H1 (cell line): ENCODE measurements at regions not wholly inside any gene's neighbourhood (a gene's known extent, or its start where the extent isn't known, plus 50 kb on each side); places are given as distances from the start of the nearest gene placed in this dataset.

Experiments
- CTCF ChIA-PET: fragments of 300-600 bp; sonication (Branson Sonifier 250); formaldehyde crosslinking; loops from one replicate; lab custom pipeline; 2021; ENCODE audit not compliant: partially characterized antibody; lab: Charles Lee
- POLR2A ChIA-PET: fragments of 300-600 bp; sonication (Branson Sonifier 250); formaldehyde crosslinking; loops from one replicate; lab custom pipeline; 2021; ENCODE audit warnings: inconsistent platforms; ENCODE audit not compliant: partially characterized antibody; lab: Charles Lee
- DNase-seq, 2 experiments: peaks; one replicate each; pipeline versions ENCODE4 v3.0.0 to v3.0.0-alpha.2; 2010 to 2022; ENCODE audit warnings: low spot score in 2 of 2, low read depth in 1 of 2, mixed read lengths in 1 of 2
- FAIRE-seq: peaks from 2 replicates; lab custom pipeline; 2011; peaks lifted over from hg19 to GRCh38; lab: Jason Lieb, UNC
- H2AFZ ChIP-seq: 2 replicates; pipeline ENCODE4 v1.8.1; 2012; ENCODE audit warnings: low read length, inconsistent platforms
- H2AK5ac ChIP-seq: 2 replicates; pipeline ENCODE4 v1.6.1; 2013; ENCODE audit warnings: low read depth, low read length
- H2BK120ac ChIP-seq: replicated peaks from 2 replicates; pipeline ENCODE3; 2013; ENCODE audit warnings: low read depth, low read length, inconsistent platforms
- H2BK12ac ChIP-seq: 2 replicates; pipeline ENCODE4 v1.6.1; 2013; ENCODE audit warnings: low read depth, low read length
- H2BK15ac ChIP-seq: 2 replicates; pipeline ENCODE4 v1.6.1; 2013; ENCODE audit warnings: low read length
- H2BK20ac ChIP-seq: 2 replicates; pipeline ENCODE4 v1.6.1; 2013; ENCODE audit warnings: low read length
- H2BK5ac ChIP-seq: 2 replicates; pipeline ENCODE4 v1.6.1; 2013; ENCODE audit warnings: low read depth, low read length
- H3K14ac ChIP-seq: 2 replicates; pipeline ENCODE4 v1.6.1; 2013; ENCODE audit warnings: inconsistent platforms; ENCODE audit not compliant: insufficient read length
- H3K18ac ChIP-seq: 2 replicates; pipeline ENCODE4 v1.6.1; 2013; ENCODE audit warnings: low read length; ENCODE audit errors: extremely low read depth
- H3K23ac ChIP-seq: 2 replicates; pipeline ENCODE4 v1.6.1; 2013; ENCODE audit warnings: inconsistent platforms; ENCODE audit not compliant: insufficient read length
- H3K23me2 ChIP-seq: 2 replicates; pipeline ENCODE4 v1.6.1; 2013; ENCODE audit warnings: low read depth, low read length
- H3K27ac ChIP-seq: 2 replicates; pipeline ENCODE4 v1.6.1; 2011; ENCODE audit warnings: low read depth, low read length, inconsistent platforms
- H3K27me3 ChIP-seq, 4 experiments: replicated peaks in 1 of 4; 1 replicate in 1 of 4; 2 replicates in 3 of 4; pipeline versions ENCODE4 v1.6.1 to v1.8.1; 2011 to 2013; ENCODE audit warnings: low read length in 3 of 4, mild to moderate bottlenecking in 3 of 4, inconsistent platforms in 2 of 4, mixed read lengths in 2 of 4, moderate library complexity in 1 of 4; ENCODE audit not compliant: control insufficient read depth in 3 of 4, insufficient read depth in 3 of 4; ENCODE audit errors: extremely low read depth in 1 of 4
- H3K36me3 ChIP-seq, 4 experiments: 2 replicates each; pipeline versions ENCODE4 v1.6.1 to v1.8.1; 2011 to 2013; ENCODE audit warnings: mild to moderate bottlenecking in 4 of 4, low read length in 3 of 4, moderate library complexity in 2 of 4, control low read depth in 1 of 4, inconsistent platforms in 1 of 4; ENCODE audit not compliant: insufficient read depth in 4 of 4, control insufficient read depth in 2 of 4
- H3K4ac ChIP-seq: replicated peaks from 2 replicates; pipeline ENCODE3; 2013; ENCODE audit warnings: low read length, low read depth, mixed read lengths, inconsistent platforms; ENCODE audit not compliant: insufficient read length
- H3K4me1 ChIP-seq, 4 experiments: replicated peaks in 1 of 4; 1 replicate in 1 of 4; 2 replicates in 3 of 4; pipeline versions ENCODE4 v1.6.1 to v1.8.1; 2011 to 2013; ENCODE audit warnings: low read length in 3 of 4, inconsistent platforms in 2 of 4, mixed read lengths in 1 of 4; ENCODE audit not compliant: insufficient read depth in 4 of 4, control insufficient read depth in 3 of 4
- H3K4me2 ChIP-seq, 2 experiments: 2 replicates each; pipeline versions ENCODE4 v1.6.1 to v1.8.1; 2011 to 2013; ENCODE audit warnings: low read depth in 2 of 2, low read length in 2 of 2, control low read depth in 1 of 2, inconsistent platforms in 1 of 2, mild to moderate bottlenecking in 1 of 2; ENCODE audit not compliant: insufficient read depth in 1 of 2
- H3K4me3 ChIP-seq, 4 experiments: fragments of 200-600, 300-600 bp in 1 of 4; sonication (generic), shearing (Covaris generic), sonication (Bioruptor Twin) in 1 of 4; 2 replicates each; pipeline versions ENCODE4 v1.5.1 to v1.8.1; 2011 to 2016; ENCODE audit warnings: low read length in 4 of 4, low read depth in 3 of 4, control low read depth in 2 of 4, inconsistent platforms in 2 of 4, mild to moderate bottlenecking in 2 of 4, mixed read lengths in 1 of 4, moderate library complexity in 1 of 4; ENCODE audit not compliant: insufficient read depth in 2 of 4; ENCODE audit errors: extremely low read depth in 1 of 4
- H3K56ac ChIP-seq: replicated peaks from 2 replicates; pipeline ENCODE3; 2013; ENCODE audit warnings: low read depth, mild to moderate bottlenecking, mixed read lengths, low read length, inconsistent platforms; ENCODE audit not compliant: insufficient read length
- H3K79me1 ChIP-seq: 2 replicates; pipeline ENCODE4 v1.6.1; 2013; ENCODE audit warnings: low read depth, low read length, control low read depth
- H3K79me2 ChIP-seq, 2 experiments: 2 replicates each; pipeline versions ENCODE4 v1.6.1 to v1.8.1; 2012 to 2013; ENCODE audit warnings: low read length in 2 of 2, mild to moderate bottlenecking in 2 of 2, inconsistent platforms in 1 of 2; ENCODE audit not compliant: insufficient read depth in 2 of 2, control insufficient read depth in 1 of 2
- H3K9ac ChIP-seq, 4 experiments: replicated peaks in 1 of 4; 1 replicate in 1 of 4; 2 replicates in 3 of 4; pipeline versions ENCODE4 v1.6.1 to v1.8.1; 2011 to 2013; ENCODE audit warnings: low read depth in 3 of 4, low read length in 3 of 4, control low read depth in 2 of 4, mild to moderate bottlenecking in 2 of 4, moderate library complexity in 2 of 4, inconsistent platforms in 1 of 4; ENCODE audit errors: extremely low read depth in 1 of 4
- H3K9me3 ChIP-seq, 2 experiments: 2 replicates each; pipeline versions ENCODE4 v1.6.1 to v1.8.1; 2012 to 2013; ENCODE audit warnings: mild to moderate bottlenecking in 2 of 2, moderate library complexity in 2 of 2, control low read depth in 1 of 2, inconsistent platforms in 1 of 2, low read depth in 1 of 2, low read length in 1 of 2, mixed read lengths in 1 of 2; ENCODE audit not compliant: insufficient read depth in 2 of 2
- H4K20me1 ChIP-seq, 2 experiments: replicated peaks in 1 of 2; 2 replicates each; pipeline versions ENCODE3 to v1.8.1; 2011 to 2013; ENCODE audit warnings: inconsistent platforms in 2 of 2, low read length in 2 of 2, mild to moderate bottlenecking in 1 of 2; ENCODE audit not compliant: insufficient read depth in 2 of 2, control insufficient read depth in 1 of 2
- H4K5ac ChIP-seq: 2 replicates; pipeline ENCODE4 v1.6.1; 2013; ENCODE audit warnings: low read length, low read depth, mixed read lengths, inconsistent platforms; ENCODE audit not compliant: insufficient read length
- H4K8ac ChIP-seq: 2 replicates; pipeline ENCODE4 v1.8.0; 2013; ENCODE audit warnings: mild to moderate bottlenecking, moderate library complexity, low read length, inconsistent platforms; ENCODE audit not compliant: insufficient read depth; ENCODE audit errors: extremely low read depth
- H4K91ac ChIP-seq: replicated peaks from 2 replicates; pipeline ENCODE3; 2013; ENCODE audit warnings: low read length, mixed read lengths, inconsistent platforms; ENCODE audit not compliant: insufficient read length
- BRCA1 ChIP-seq: IDR thresholded peaks from 2 replicates; pipeline ENCODE4 v1.6.1; 2012; ENCODE audit warnings: low read depth, low read length, improper control_type of control experiment
- CBX5 ChIP-seq: fragments of 300-800, 300-1000 bp; sonication (generic); IDR thresholded peaks from 2 replicates; pipeline ENCODE4 v1.7.1; 2016; ENCODE audit warnings: antibody characterized with exemption, low read length, low read depth
- CBX8 ChIP-seq: fragments of 300-800, 300-1000 bp; sonication (generic); IDR thresholded peaks from 2 replicates; pipeline ENCODE4 v1.7.1; 2016; ENCODE audit warnings: low read depth, low read length, borderline replicate concordance
- CEBPB ChIP-seq: IDR thresholded peaks from 2 replicates; pipeline ENCODE4 v1.6.1; 2012; ENCODE audit warnings: low read depth, low read length
- CTCF ChIP-seq, 3 experiments: IDR thresholded peaks; 1 replicate in 2 of 3; 2 replicates in 1 of 3; pipeline versions ENCODE4 v1.5.1 to v1.6.1; 2011; ENCODE audit warnings: low read length in 3 of 3, mild to moderate bottlenecking in 3 of 3, inconsistent platforms in 2 of 3, low read depth in 1 of 3, moderate library complexity in 1 of 3; ENCODE audit not compliant: insufficient read depth in 1 of 3; ENCODE audit errors: control extremely low read depth in 1 of 3
- GABPA ChIP-seq: IDR thresholded peaks from 2 replicates; pipeline ENCODE4 v1.6.1; 2011; ENCODE audit warnings: mild to moderate bottlenecking, low read length, moderate library complexity, borderline replicate concordance; ENCODE audit not compliant: insufficient read depth
- PHF8 ChIP-seq: fragments of 200-600 bp; sonication (generic); conservative IDR thresholded peaks from 2 replicates; pipeline ENCODE4 v1.7.1; 2012; ENCODE audit warnings: low read depth, mild to moderate bottlenecking, inconsistent platforms, low read length, moderate library complexity
- RAD21 ChIP-seq, 2 experiments: IDR thresholded peaks in 1 of 2; conservative IDR thresholded peaks in 1 of 2; 2 replicates each; pipeline ENCODE4 v1.6.1; 2011; ENCODE audit warnings: low read depth in 2 of 2, low read length in 2 of 2, improper control_type of control experiment in 1 of 2, inconsistent platforms in 1 of 2, mild to moderate bottlenecking in 1 of 2, moderate library complexity in 1 of 2
- TCF12 ChIP-seq: IDR thresholded peaks from 2 replicates; pipeline ENCODE4 v1.6.1; 2011; ENCODE audit warnings: low read depth, mild to moderate bottlenecking, low read length
- TF ChIP-seq, protein P1 (sequence below): IDR thresholded peaks from 2 replicates; pipeline ENCODE4 v1.6.1; 2012; ENCODE audit warnings: low read length, inconsistent platforms

DNA sequence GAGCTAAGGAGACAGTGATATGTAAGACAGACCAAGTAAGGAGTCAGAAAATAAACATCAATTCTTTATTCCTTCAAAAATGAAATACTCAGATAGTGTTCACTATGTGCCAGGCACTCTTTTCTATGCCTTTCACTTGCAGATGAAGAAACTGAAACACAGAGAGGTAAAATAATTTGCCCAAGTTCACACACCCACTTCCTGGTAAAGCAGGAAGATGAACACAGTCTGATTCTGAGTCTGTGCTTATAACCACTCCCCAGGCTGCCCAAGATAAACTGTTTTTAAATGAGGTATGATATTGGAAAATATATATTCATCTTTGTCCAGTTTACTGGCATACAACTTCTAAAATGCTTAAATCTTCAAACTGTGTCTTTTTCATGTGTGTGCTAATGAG, 294.4 kb upstream of the NPVF start:
- Histone ChIP-seq H4K20me1 (no peaks in the 10 kb centered on the region), H3K79me2 (no peaks in the 10 kb centered on the region), H4K91ac (no peak overlapping the region), H3K4me2 (no peak overlapping the region), H2AK5ac (no peak overlapping the region), H3K36me3 (no peaks in the 10 kb centered on the region), H2BK120ac (no peak overlapping the region), H3K9me3 (no peaks in the 10 kb centered on the region), H4K8ac (no peak overlapping the region), H3K9ac (no peak overlapping the region), H3K14ac (no peak overlapping the region), H3K4me3 (no peak overlapping the region), H2AFZ (no peak overlapping the region), H2BK20ac (no peak overlapping the region), H3K23me2 (no peaks in the 10 kb centered on the region), H3K4ac (no peak overlapping the region), H3K18ac (no peak overlapping the region), H3K27ac (no peak overlapping the region), H3K79me1 (no peaks in the 10 kb centered on the region), H2BK15ac (no peak overlapping the region), H3K4me1 (no peaks in the 10 kb centered on the region; a peak in 1 of 7 replicates), H4K5ac (no peak overlapping the region), H2BK12ac (no peak overlapping the region), H3K23ac (no peak overlapping the region), H3K56ac (no peak overlapping the region), H3K27me3 (no peaks in the 10 kb centered on the region), H2BK5ac (no peak overlapping the region)
- CTCF ChIA-PET, result no interaction called here
- POLR2A ChIA-PET, result interaction anchor here (1.3 kb wide), 1 partner anchor 9 kb away, joined by 4 read pairs; no protein-coding TSS in a partner anchor
- DNase-seq, result no peak
- no peak for FAIRE-seq
- TF ChIP-seq CBX8 (no peak), TCF12 (no peak), BRCA1 (no peak), CEBPB (no peak), GABPA (no peak), RAD21 (IDR thresholded peaks at IDR 0.05 in 1 of 2, conservative IDR thresholded peaks at IDR 0.05 in 1 of 2; ENCODE audit: low read depth in 2 of 2, low read length in 2 of 2) (no peak), CTCF (IDR thresholded peaks at IDR 0.05; ENCODE audit: control extremely low read depth in 1 of 3, insufficient read depth in 1 of 3, low read depth in 1 of 3, low read length in 3 of 3) (no peak), CBX5 (no peak), PHF8 (no peak)
- TF ChIP-seq, protein P1, sequence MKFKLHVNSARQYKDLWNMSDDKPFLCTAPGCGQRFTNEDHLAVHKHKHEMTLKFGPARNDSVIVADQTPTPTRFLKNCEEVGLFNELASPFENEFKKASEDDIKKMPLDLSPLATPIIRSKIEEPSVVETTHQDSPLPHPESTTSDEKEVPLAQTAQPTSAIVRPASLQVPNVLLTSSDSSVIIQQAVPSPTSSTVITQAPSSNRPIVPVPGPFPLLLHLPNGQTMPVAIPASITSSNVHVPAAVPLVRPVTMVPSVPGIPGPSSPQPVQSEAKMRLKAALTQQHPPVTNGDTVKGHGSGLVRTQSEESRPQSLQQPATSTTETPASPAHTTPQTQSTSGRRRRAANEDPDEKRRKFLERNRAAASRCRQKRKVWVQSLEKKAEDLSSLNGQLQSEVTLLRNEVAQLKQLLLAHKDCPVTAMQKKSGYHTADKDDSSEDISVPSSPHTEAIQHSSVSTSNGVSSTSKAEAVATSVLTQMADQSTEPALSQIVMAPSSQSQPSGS, result no peak
